ENCODE measurements at regions not wholly inside any gene's neighbourhood (a gene's known extent, or its start where the extent isn't known, plus 50 kb on each side); places are given as distances from the start of the nearest gene placed in this dataset.

GRCh38 chr6:105624021-105624420 is 221.1 kb upstream of the PREP start:
- TF ChIP-seq, protein P1, sequence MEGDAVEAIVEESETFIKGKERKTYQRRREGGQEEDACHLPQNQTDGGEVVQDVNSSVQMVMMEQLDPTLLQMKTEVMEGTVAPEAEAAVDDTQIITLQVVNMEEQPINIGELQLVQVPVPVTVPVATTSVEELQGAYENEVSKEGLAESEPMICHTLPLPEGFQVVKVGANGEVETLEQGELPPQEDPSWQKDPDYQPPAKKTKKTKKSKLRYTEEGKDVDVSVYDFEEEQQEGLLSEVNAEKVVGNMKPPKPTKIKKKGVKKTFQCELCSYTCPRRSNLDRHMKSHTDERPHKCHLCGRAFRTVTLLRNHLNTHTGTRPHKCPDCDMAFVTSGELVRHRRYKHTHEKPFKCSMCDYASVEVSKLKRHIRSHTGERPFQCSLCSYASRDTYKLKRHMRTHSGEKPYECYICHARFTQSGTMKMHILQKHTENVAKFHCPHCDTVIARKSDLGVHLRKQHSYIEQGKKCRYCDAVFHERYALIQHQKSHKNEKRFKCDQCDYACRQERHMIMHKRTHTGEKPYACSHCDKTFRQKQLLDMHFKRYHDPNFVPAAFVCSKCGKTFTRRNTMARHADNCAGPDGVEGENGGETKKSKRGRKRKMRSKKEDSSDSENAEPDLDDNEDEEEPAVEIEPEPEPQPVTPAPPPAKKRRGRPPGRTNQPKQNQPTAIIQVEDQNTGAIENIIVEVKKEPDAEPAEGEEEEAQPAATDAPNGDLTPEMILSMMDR (conservative IDR thresholded peaks at IDR 0.05) = no peak
- no peak for TF ChIP-seq EZH2 (IDR thresholded peaks at IDR 0.05; ENCODE audit: low read depth)

Measured in PC-9 (cell line).